T47D (cell line): ENCODE measurements at regions not wholly inside any gene's neighbourhood (a gene's known extent, or its start where the extent isn't known, plus 50 kb on each side); places are given as distances from the start of the nearest gene placed in this dataset.

Experiments used
- DNase-seq, 2 experiments: peaks; one replicate each; pipeline versions ENCODE4 v3.0.0 to v3.0.0-alpha.2; 2011 to 2012; ENCODE audit warnings: low read depth in 1 of 2, low spot score in 1 of 2
- JUND ChIP-seq: IDR thresholded peaks from 2 replicates; pipeline ENCODE4 v1.6.1; 2012; ENCODE audit warnings: low read depth
- in situ Hi-C: cut with HindIII; loops from 2 replicates; pipeline ENCODE4 v1.10.0; 2016; ENCODE audit warnings: low sequenced_read_pairs, low pct_unique_long_range_greater_than_20kb

- in situ Hi-C loops, result no loop called here
- TF ChIP-seq JUND, result no peak
- DNase-seq, result no peak
Observed at GRCh38 chr5:109467058-109467457, 57.3 kb upstream of the PJA2 start.
